ENCODE measurements at regions not wholly inside any gene's neighbourhood (a gene's known extent, or its start where the extent isn't known, plus 50 kb on each side); places are given as distances from the start of the nearest gene placed in this dataset.

- H3K23ac ChIP-seq (ENCODE audit: low read length in 2 of 2) = no peak overlapping the region
- H2BK120ac ChIP-seq (ENCODE audit: low read depth, low read length) = no peak overlapping the region
- H4K8ac ChIP-seq (ENCODE audit: low read length) = no peak overlapping the region
- no peak overlapping the region for H2BK12ac ChIP-seq (ENCODE audit: low read length in 2 of 2)
- no peak overlapping the region for H3K9ac ChIP-seq (ENCODE audit: low read length)
- no peaks in the 10 kb centered on the region for H3K36me3 ChIP-seq (ENCODE audit: control insufficient read depth in 1 of 2, insufficient read depth in 2 of 2, low read depth in 1 of 2, low read length in 2 of 2)
- H4K91ac ChIP-seq (ENCODE audit: low read length) = no peak overlapping the region
- no peak overlapping the region for H3K4me2 ChIP-seq (ENCODE audit: low read length, poor library complexity, severe bottlenecking)
- no peaks in the 10 kb centered on the region for H3K9me3 ChIP-seq (ENCODE audit: control insufficient read depth, low read length)
- no peak overlapping the region for H2BK5ac ChIP-seq (ENCODE audit: low read depth, low read length, poor library complexity, severe bottlenecking)
- WGBS = 90% methylated on average over 10 of the region's 10 CpGs
- peaks cover 2% of the 10 kb centered on the region for H3K4me1 ChIP-seq (ENCODE audit: control insufficient read depth, insufficient read depth, low read depth, low read length)
- H3K18ac ChIP-seq (ENCODE audit: low read depth in 1 of 2, low read length in 2 of 2) = no peak overlapping the region
- H2BK15ac ChIP-seq (ENCODE audit: low read depth, poor library complexity, severe bottlenecking) = no peak overlapping the region
- H3K79me1 ChIP-seq (replicated peaks; ENCODE audit: low read length, poor library complexity, severe bottlenecking) = no peaks in the 10 kb centered on the region
- peaks cover 3 to 7% of the 10 kb centered on the region in 2 experiments for H3K27me3 ChIP-seq (ENCODE audit: control insufficient read depth in 1 of 2, insufficient read depth in 1 of 2, low read length in 2 of 2)
- H3K27ac ChIP-seq (ENCODE audit: low read length, poor library complexity, severe bottlenecking) = no peak overlapping the region
- no peak overlapping the region for H3K4ac ChIP-seq (ENCODE audit: low read depth in 1 of 2, low read length in 2 of 2)
- no peak overlapping the region for H3K4me3 ChIP-seq (ENCODE audit: insufficient read depth in 1 of 2, low read depth in 1 of 2, low read length in 2 of 2)
- DNase-seq = no peak
- H2AFZ ChIP-seq (ENCODE audit: low read depth, low read length) = no peak overlapping the region
- no peak overlapping the region for H3K14ac ChIP-seq (ENCODE audit: low read length in 2 of 2)
- no peak overlapping the region for H2AK5ac ChIP-seq (ENCODE audit: low read length, severe bottlenecking)
Measured at GRCh38 chr18:49677762-49678413, 116.0 kb downstream of the LIPG start.

GRCh38 chr18:49677081-49677480 is 115.2 kb downstream of the LIPG start:
- Histone ChIP-seq H3K4ac (ENCODE audit: low read depth in 1 of 2, low read length in 2 of 2) (no peak overlapping the region), H2BK15ac (ENCODE audit: low read depth, poor library complexity, severe bottlenecking) (no peak overlapping the region), H3K27ac (ENCODE audit: low read length, poor library complexity, severe bottlenecking) (no peak overlapping the region), H3K79me1 (replicated peaks; ENCODE audit: low read length, poor library complexity, severe bottlenecking) (no peaks in the 10 kb centered on the region), H4K8ac (ENCODE audit: low read length) (no peak overlapping the region), H4K91ac (ENCODE audit: low read length) (no peak overlapping the region), H3K4me2 (ENCODE audit: low read length, poor library complexity, severe bottlenecking) (no peak overlapping the region), H3K27me3 (ENCODE audit: control insufficient read depth in 1 of 2, insufficient read depth in 1 of 2, low read length in 2 of 2) (peaks cover 3 to 7% of the 10 kb centered on the region in 2 experiments), H3K9me3 (ENCODE audit: control insufficient read depth, low read length) (no peaks in the 10 kb centered on the region), H3K9ac (ENCODE audit: low read length) (no peak overlapping the region), H2AK5ac (ENCODE audit: low read length, severe bottlenecking) (no peak overlapping the region), H2BK12ac (ENCODE audit: low read length in 2 of 2) (peak overlapping the region in 1 of 2 experiments; percentile 65), H3K14ac (ENCODE audit: low read length in 2 of 2) (peak overlapping the region in 1 of 2 experiments; percentile 26), H3K23ac (ENCODE audit: low read length in 2 of 2) (no peak overlapping the region), H3K18ac (ENCODE audit: low read depth in 1 of 2, low read length in 2 of 2) (no peak overlapping the region), H3K4me1 (ENCODE audit: control insufficient read depth, insufficient read depth, low read depth, low read length) (peaks cover under 1% of the 10 kb centered on the region), H3K36me3 (ENCODE audit: control insufficient read depth in 1 of 2, insufficient read depth in 2 of 2, low read depth in 1 of 2, low read length in 2 of 2) (no peaks in the 10 kb centered on the region), H2BK5ac (ENCODE audit: low read depth, low read length, poor library complexity, severe bottlenecking) (no peak overlapping the region), H3K4me3 (ENCODE audit: insufficient read depth in 1 of 2, low read depth in 1 of 2, low read length in 2 of 2) (no peak overlapping the region), H2BK120ac (ENCODE audit: low read depth, low read length) (no peak overlapping the region), H2AFZ (ENCODE audit: low read depth, low read length) (no peak overlapping the region)
- DNase-seq = peak; percentile 60
- WGBS = 71% methylated on average over 4 of the region's 4 CpGs

GRCh38 chr18:49673281-49673680 is 111.4 kb downstream of the LIPG start:
- no peak overlapping the region for H3K4me2 ChIP-seq (ENCODE audit: low read length, poor library complexity, severe bottlenecking)
- H3K14ac ChIP-seq (ENCODE audit: low read length in 2 of 2) = peak overlapping the region in 1 of 2 experiments; percentile 44
- no peak overlapping the region for H2AFZ ChIP-seq (ENCODE audit: low read depth, low read length)
- H3K4ac ChIP-seq (ENCODE audit: low read depth in 1 of 2, low read length in 2 of 2) = no peak overlapping the region
- H4K8ac ChIP-seq (ENCODE audit: low read length) = no peak overlapping the region
- WGBS = 88% methylated on average over 5 of the region's 5 CpGs
- no peak overlapping the region for H2BK12ac ChIP-seq (ENCODE audit: low read length in 2 of 2)
- no peaks in the 10 kb centered on the region for H3K79me1 ChIP-seq (replicated peaks; ENCODE audit: low read length, poor library complexity, severe bottlenecking)
- H2AK5ac ChIP-seq (ENCODE audit: low read length, severe bottlenecking) = no peak overlapping the region
- no peak overlapping the region for H4K91ac ChIP-seq (ENCODE audit: low read length)
- H3K9me3 ChIP-seq (ENCODE audit: control insufficient read depth, low read length) = no peaks in the 10 kb centered on the region
- H3K4me1 ChIP-seq (ENCODE audit: control insufficient read depth, insufficient read depth, low read depth, low read length) = peaks cover 2% of the 10 kb centered on the region
- H3K27me3 ChIP-seq (ENCODE audit: control insufficient read depth in 1 of 2, insufficient read depth in 1 of 2, low read length in 2 of 2) = peaks cover 3 to 7% of the 10 kb centered on the region in 2 experiments
- no peak overlapping the region for H3K23ac ChIP-seq (ENCODE audit: low read length in 2 of 2)
- no peak overlapping the region for H3K9ac ChIP-seq (ENCODE audit: low read length)
- no peak for DNase-seq
- no peak overlapping the region for H3K18ac ChIP-seq (ENCODE audit: low read depth in 1 of 2, low read length in 2 of 2)
- no peak overlapping the region for H2BK15ac ChIP-seq (ENCODE audit: low read depth, poor library complexity, severe bottlenecking)
- H3K36me3 ChIP-seq (ENCODE audit: control insufficient read depth in 1 of 2, insufficient read depth in 2 of 2, low read depth in 1 of 2, low read length in 2 of 2) = no peaks in the 10 kb centered on the region
- no peak overlapping the region for H3K27ac ChIP-seq (ENCODE audit: low read length, poor library complexity, severe bottlenecking)
- no peak overlapping the region for H2BK120ac ChIP-seq (ENCODE audit: low read depth, low read length)
- H3K4me3 ChIP-seq (ENCODE audit: insufficient read depth in 1 of 2, low read depth in 1 of 2, low read length in 2 of 2) = no peak overlapping the region
- H2BK5ac ChIP-seq (ENCODE audit: low read depth, low read length, poor library complexity, severe bottlenecking) = no peak overlapping the region

GRCh38 chr18:49672853-49673252 is 111.0 kb downstream of the LIPG start:
- 91% methylated on average over 1 of the region's 1 CpG for WGBS
- H2AFZ ChIP-seq (ENCODE audit: low read depth, low read length) = no peak overlapping the region
- H3K18ac ChIP-seq (ENCODE audit: low read depth in 1 of 2, low read length in 2 of 2) = no peak overlapping the region
- no peak overlapping the region for H4K8ac ChIP-seq (ENCODE audit: low read length)
- no peak overlapping the region for H3K23ac ChIP-seq (ENCODE audit: low read length in 2 of 2)
- no peak overlapping the region for H3K14ac ChIP-seq (ENCODE audit: low read length in 2 of 2)
- H2BK5ac ChIP-seq (ENCODE audit: low read depth, low read length, poor library complexity, severe bottlenecking) = no peak overlapping the region
- no peak overlapping the region for H3K9ac ChIP-seq (ENCODE audit: low read length)
- no peak overlapping the region for H4K91ac ChIP-seq (ENCODE audit: low read length)
- H3K4ac ChIP-seq (ENCODE audit: low read depth in 1 of 2, low read length in 2 of 2) = no peak overlapping the region
- no peak overlapping the region for H3K4me2 ChIP-seq (ENCODE audit: low read length, poor library complexity, severe bottlenecking)
- no peak for DNase-seq
- H3K9me3 ChIP-seq (ENCODE audit: control insufficient read depth, low read length) = no peaks in the 10 kb centered on the region
- no peak overlapping the region for H3K4me3 ChIP-seq (ENCODE audit: insufficient read depth in 1 of 2, low read depth in 1 of 2, low read length in 2 of 2)
- no peaks in the 10 kb centered on the region for H3K36me3 ChIP-seq (ENCODE audit: control insufficient read depth in 1 of 2, insufficient read depth in 2 of 2, low read depth in 1 of 2, low read length in 2 of 2)
- H3K27ac ChIP-seq (ENCODE audit: low read length, poor library complexity, severe bottlenecking) = no peak overlapping the region
- H2AK5ac ChIP-seq (ENCODE audit: low read length, severe bottlenecking) = no peak overlapping the region
- H3K27me3 ChIP-seq (ENCODE audit: control insufficient read depth in 1 of 2, insufficient read depth in 1 of 2, low read length in 2 of 2) = peaks cover 3 to 7% of the 10 kb centered on the region in 2 experiments
- no peak overlapping the region for H2BK15ac ChIP-seq (ENCODE audit: low read depth, poor library complexity, severe bottlenecking)
- no peak overlapping the region for H2BK120ac ChIP-seq (ENCODE audit: low read depth, low read length)
- no peak overlapping the region for H2BK12ac ChIP-seq (ENCODE audit: low read length in 2 of 2)
- no peaks in the 10 kb centered on the region for H3K79me1 ChIP-seq (replicated peaks; ENCODE audit: low read length, poor library complexity, severe bottlenecking)
- H3K4me1 ChIP-seq (ENCODE audit: control insufficient read depth, insufficient read depth, low read depth, low read length) = peaks cover 2% of the 10 kb centered on the region

All from mesenchymal stem cell (in vitro differentiated cells and primary cell).